H9 (cell line): ENCODE measurements at regions not wholly inside any gene's neighbourhood (a gene's known extent, or its start where the extent isn't known, plus 50 kb on each side); places are given as distances from the start of the nearest gene placed in this dataset.

ENCODE experiments used
- DNase-seq: peaks from one replicate; pipeline ENCODE4 v3.0.0-alpha.2; 2017
- H2AFZ ChIP-seq: one replicate; pipeline ENCODE4 v1.6.1; 2013; ENCODE audit warnings: mild to moderate bottlenecking, low read length, control low read depth, moderate library complexity
- H2AK5ac ChIP-seq: 2 replicates; pipeline ENCODE4 v1.6.1; 2013; ENCODE audit warnings: low read length, control low read depth, mixed read lengths; ENCODE audit not compliant: insufficient read length
- H2BK120ac ChIP-seq: one replicate; pipeline ENCODE4 v1.6.1; 2013; ENCODE audit warnings: low read depth, mild to moderate bottlenecking, low read length, control low read depth, inconsistent platforms; ENCODE audit not compliant: poor library complexity, severe bottlenecking
- H2BK12ac ChIP-seq: 2 replicates; pipeline ENCODE4 v1.6.1; 2013; ENCODE audit warnings: low read length, control low read depth, mixed read lengths, low read depth; ENCODE audit not compliant: insufficient read length
- H2BK15ac ChIP-seq: 2 replicates; pipeline ENCODE4 v1.6.1; 2013; ENCODE audit warnings: low read depth, low read length, control low read depth
- H2BK20ac ChIP-seq: one replicate; pipeline ENCODE4 v1.6.1; 2013; ENCODE audit warnings: low read depth, mild to moderate bottlenecking, low read length, control low read depth, inconsistent platforms; ENCODE audit not compliant: poor library complexity, severe bottlenecking
- H2BK5ac ChIP-seq: 2 replicates; pipeline ENCODE4 v1.6.1; 2013; ENCODE audit warnings: low read length, control low read depth, mixed read lengths; ENCODE audit not compliant: insufficient read length
- H3K14ac ChIP-seq: 2 replicates; pipeline ENCODE4 v1.6.1; 2013; ENCODE audit warnings: low read length, control low read depth; ENCODE audit not compliant: insufficient read depth
- H3K18ac ChIP-seq: 2 replicates; pipeline ENCODE4 v1.6.1; 2013; ENCODE audit warnings: low read depth, mild to moderate bottlenecking, mixed read lengths, low read length, control low read depth; ENCODE audit not compliant: insufficient read length
- H3K23ac ChIP-seq: 2 replicates; pipeline ENCODE4 v1.6.1; 2013; ENCODE audit warnings: low read length, control low read depth, mixed read lengths, low read depth; ENCODE audit not compliant: insufficient read length
- H3K23me2 ChIP-seq: 2 replicates; pipeline ENCODE4 v1.6.1; 2013; ENCODE audit warnings: low read depth, mild to moderate bottlenecking, mixed read lengths, low read length, control low read depth; ENCODE audit not compliant: insufficient read length, poor library complexity, severe bottlenecking
- H3K27ac ChIP-seq: 2 replicates; pipeline ENCODE4 v1.5.1; 2013; ENCODE audit warnings: low read length, control low read depth, mixed read lengths, low read depth; ENCODE audit not compliant: insufficient read length
- H3K27me3 ChIP-seq: 2 replicates; pipeline ENCODE4 v1.6.1; 2013; ENCODE audit warnings: low read length, control low read depth, inconsistent platforms; ENCODE audit not compliant: insufficient read depth
- H3K4ac ChIP-seq: 2 replicates; pipeline ENCODE4 v1.6.1; 2013; ENCODE audit warnings: low read depth, mild to moderate bottlenecking, control low read depth, inconsistent platforms, low read length, moderate library complexity
- H3K4me1 ChIP-seq: 2 replicates; pipeline ENCODE4 v1.6.1; 2013; ENCODE audit warnings: low read length, control low read depth, inconsistent platforms; ENCODE audit not compliant: insufficient read depth
- H3K4me2 ChIP-seq: 2 replicates; pipeline ENCODE4 v1.6.1; 2013; ENCODE audit warnings: low read length, control low read depth, mixed read lengths; ENCODE audit not compliant: insufficient read length, insufficient read depth
- H3K56ac ChIP-seq: 2 replicates; pipeline ENCODE4 v1.6.1; 2013; ENCODE audit warnings: low read depth, mild to moderate bottlenecking, mixed read lengths, low read length, control low read depth; ENCODE audit not compliant: insufficient read length
- H3K79me1 ChIP-seq: 2 replicates; pipeline ENCODE4 v1.6.1; 2013; ENCODE audit warnings: low read depth, mild to moderate bottlenecking, moderate library complexity, low read length, control low read depth, inconsistent platforms; ENCODE audit not compliant: insufficient read depth, poor library complexity, severe bottlenecking
- H3K79me2 ChIP-seq: 2 replicates; pipeline ENCODE4 v1.6.1; 2013; ENCODE audit warnings: low read length, control low read depth, inconsistent platforms; ENCODE audit not compliant: insufficient read depth
- H3K9ac ChIP-seq: 2 replicates; pipeline ENCODE4 v1.6.1; 2013; ENCODE audit warnings: low read length, control low read depth, mixed read lengths; ENCODE audit not compliant: insufficient read length; ENCODE audit errors: extremely low read depth
- H3K9me3 ChIP-seq: one replicate; pipeline ENCODE4 v1.6.1; 2013; ENCODE audit warnings: low read depth, low read length, inconsistent platforms; ENCODE audit not compliant: control insufficient read depth
- H3T11ph ChIP-seq: one replicate; pipeline ENCODE4 v1.6.1; 2013; ENCODE audit warnings: mild to moderate bottlenecking, low read length, control low read depth, inconsistent platforms
- H4K20me1 ChIP-seq: one replicate; pipeline ENCODE4 v1.6.1; 2013; ENCODE audit not compliant: control insufficient read depth, insufficient read length, insufficient read depth
- H4K5ac ChIP-seq: 2 replicates; pipeline ENCODE4 v1.6.1; 2013; ENCODE audit warnings: low read depth, mild to moderate bottlenecking, mixed read lengths, low read length, control low read depth; ENCODE audit not compliant: insufficient read length
- H4K8ac ChIP-seq: replicated peaks from 2 replicates; pipeline ENCODE4 v1.6.1; 2013; ENCODE audit warnings: low read length, control low read depth, mixed read lengths, low read depth; ENCODE audit not compliant: insufficient read length
- H4K91ac ChIP-seq: 2 replicates; pipeline ENCODE4 v1.6.1; 2013; ENCODE audit warnings: low read depth, mild to moderate bottlenecking, moderate library complexity, mixed read lengths, low read length, control low read depth; ENCODE audit not compliant: insufficient read length
- H3K27ac Mint-ChIP-seq, 3 experiments: 2 replicates in 2 of 3; 3 replicates in 1 of 3; pipeline ENCODE4 v1.8.0; 2020 to 2021; ENCODE audit warnings: mixed read lengths in 3 of 3, mild to moderate bottlenecking in 1 of 3, moderate library complexity in 1 of 3
- H3K27me3 Mint-ChIP-seq: 2 replicates; pipeline ENCODE4 v1.8.0; 2021; ENCODE audit warnings: low read depth, mild to moderate bottlenecking, moderate library complexity, mixed read lengths
- H3K36me3 Mint-ChIP-seq, 3 experiments: 2 replicates in 2 of 3; 3 replicates in 1 of 3; pipeline ENCODE4 v1.8.0; 2020 to 2021; ENCODE audit warnings: low read depth in 3 of 3, mixed read lengths in 3 of 3; ENCODE audit not compliant: insufficient read depth in 1 of 3
- H3K4me1 Mint-ChIP-seq, 2 experiments: 2 replicates each; pipeline ENCODE4 v1.8.0; 2020; ENCODE audit warnings: mixed read lengths in 2 of 2
- H3K4me3 Mint-ChIP-seq, 2 experiments: 2 replicates in 1 of 2; 3 replicates in 1 of 2; pipeline ENCODE4 v1.8.0; 2020 to 2021; ENCODE audit warnings: mild to moderate bottlenecking in 2 of 2, mixed read lengths in 2 of 2, moderate library complexity in 1 of 2
- H3K9me3 Mint-ChIP-seq, 2 experiments: 2 replicates in 1 of 2; 3 replicates in 1 of 2; pipeline ENCODE4 v1.8.0; 2020; ENCODE audit warnings: mild to moderate bottlenecking in 2 of 2, mixed read lengths in 2 of 2, moderate library complexity in 1 of 2
- WGBS: extraction: QIAGEN DNeasy Blood & Tissue Kit; methylation state at CpG from one replicate; pipeline ENCODE4 v1.1.7; 2013; ENCODE audit warnings: missing lambda C conversion rate, low lambda C conversion rate, mixed read lengths; ENCODE audit not compliant: insufficient read length; ENCODE audit errors: extremely low coverage; 5-methylcytosine and 5-hydroxymethylcytosine counted together
- TF ChIP-seq, protein P1 (sequence below): fragments of 200-600 bp; sonication (generic); conservative IDR thresholded peaks from 3 replicates; pipeline ENCODE4 v1.8.0; 2021; ENCODE audit warnings: antibody characterized with exemption, mild to moderate bottlenecking

DNA sequence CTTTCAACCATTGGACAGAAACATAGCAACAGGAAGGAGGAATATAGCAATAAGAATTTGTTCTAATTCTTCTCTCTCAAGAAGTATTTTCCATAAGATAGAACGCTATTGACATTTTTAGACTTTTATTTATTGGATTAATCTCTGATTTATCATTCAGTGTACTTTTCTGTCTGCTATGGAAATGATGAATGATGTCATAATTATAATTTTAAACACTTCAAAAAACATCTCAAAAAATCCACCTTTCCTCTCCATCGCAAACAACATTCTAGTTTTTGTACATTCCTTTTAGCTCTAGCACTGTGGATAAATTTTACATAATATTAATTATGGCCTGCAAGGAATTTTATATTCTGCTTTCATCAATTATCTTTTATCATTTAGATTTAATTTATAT lies 643.2 kb downstream of the DHX35 start:
- Mint-ChIP-seq H3K4me1 (peaks cover 11 to 12% of the 10 kb centered on the region in 2 experiments), H3K27me3 (peaks cover 2% of the 10 kb centered on the region), H3K4me3 (no peak overlapping the region), H3K9me3 (peaks cover 7 to 8% of the 10 kb centered on the region in 2 experiments; a peak in 3 of 5 replicates), H3K27ac (no peak overlapping the region), H3K36me3 (no peaks in the 10 kb centered on the region)
- H2BK120ac ChIP-seq = no peak overlapping the region
- no peak overlapping the region for H3K18ac ChIP-seq
- no CpG with 5 or more reads among the region's 2 CpGs for WGBS
- no peaks in the 10 kb centered on the region for H3K79me1 ChIP-seq
- peaks cover 3% of the 10 kb centered on the region; the same call in 1 of the 2 replicates for H3K4me1 ChIP-seq
- no peak overlapping the region for H2BK20ac ChIP-seq
- no peak overlapping the region for H3K4me2 ChIP-seq
- no peak overlapping the region for H2AK5ac ChIP-seq
- no peak overlapping the region for H3K23ac ChIP-seq
- no peak overlapping the region for H2BK5ac ChIP-seq
- TF ChIP-seq, protein P1, sequence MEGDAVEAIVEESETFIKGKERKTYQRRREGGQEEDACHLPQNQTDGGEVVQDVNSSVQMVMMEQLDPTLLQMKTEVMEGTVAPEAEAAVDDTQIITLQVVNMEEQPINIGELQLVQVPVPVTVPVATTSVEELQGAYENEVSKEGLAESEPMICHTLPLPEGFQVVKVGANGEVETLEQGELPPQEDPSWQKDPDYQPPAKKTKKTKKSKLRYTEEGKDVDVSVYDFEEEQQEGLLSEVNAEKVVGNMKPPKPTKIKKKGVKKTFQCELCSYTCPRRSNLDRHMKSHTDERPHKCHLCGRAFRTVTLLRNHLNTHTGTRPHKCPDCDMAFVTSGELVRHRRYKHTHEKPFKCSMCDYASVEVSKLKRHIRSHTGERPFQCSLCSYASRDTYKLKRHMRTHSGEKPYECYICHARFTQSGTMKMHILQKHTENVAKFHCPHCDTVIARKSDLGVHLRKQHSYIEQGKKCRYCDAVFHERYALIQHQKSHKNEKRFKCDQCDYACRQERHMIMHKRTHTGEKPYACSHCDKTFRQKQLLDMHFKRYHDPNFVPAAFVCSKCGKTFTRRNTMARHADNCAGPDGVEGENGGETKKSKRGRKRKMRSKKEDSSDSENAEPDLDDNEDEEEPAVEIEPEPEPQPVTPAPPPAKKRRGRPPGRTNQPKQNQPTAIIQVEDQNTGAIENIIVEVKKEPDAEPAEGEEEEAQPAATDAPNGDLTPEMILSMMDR = no peak
- H4K8ac ChIP-seq = no peak overlapping the region
- H2BK12ac ChIP-seq = no peak overlapping the region
- no peak overlapping the region for H2BK15ac ChIP-seq
- no peak overlapping the region for H4K91ac ChIP-seq
- H3K79me2 ChIP-seq = no peaks in the 10 kb centered on the region
- no peaks in the 10 kb centered on the region for H3K27me3 ChIP-seq
- no peak overlapping the region for H3K14ac ChIP-seq
- H3K23me2 ChIP-seq = no peaks in the 10 kb centered on the region
- no peak overlapping the region for H4K5ac ChIP-seq
- H3K4ac ChIP-seq = no peak overlapping the region
- no peaks in the 10 kb centered on the region for H3K9me3 ChIP-seq
- no peak overlapping the region for H3K27ac ChIP-seq
- H3K56ac ChIP-seq = no peak overlapping the region
- DNase-seq = no peak
- H3T11ph ChIP-seq = no peak overlapping the region
- H3K9ac ChIP-seq = no peak overlapping the region
- no peak overlapping the region for H2AFZ ChIP-seq
- no peaks in the 10 kb centered on the region for H4K20me1 ChIP-seq
